ENCODE measurements at regions not wholly inside any gene's neighbourhood (a gene's known extent, or its start where the extent isn't known, plus 50 kb on each side); places are given as distances from the start of the nearest gene placed in this dataset.
"Not testable (repeated sequence)": the region's sequence is repeated elsewhere in the genome, so short reads cannot be mapped to it uniquely, and the experiment has no call there.

- DNase-seq: no peak
Observed at GRCh38 chr19:30690935-30691818, 319.0 kb downstream of the ZNF536 start.

GRCh38 chr19:30690525-30690924 lies 318.3 kb downstream of the ZNF536 start:
- DNase-seq: no peak

DNA sequence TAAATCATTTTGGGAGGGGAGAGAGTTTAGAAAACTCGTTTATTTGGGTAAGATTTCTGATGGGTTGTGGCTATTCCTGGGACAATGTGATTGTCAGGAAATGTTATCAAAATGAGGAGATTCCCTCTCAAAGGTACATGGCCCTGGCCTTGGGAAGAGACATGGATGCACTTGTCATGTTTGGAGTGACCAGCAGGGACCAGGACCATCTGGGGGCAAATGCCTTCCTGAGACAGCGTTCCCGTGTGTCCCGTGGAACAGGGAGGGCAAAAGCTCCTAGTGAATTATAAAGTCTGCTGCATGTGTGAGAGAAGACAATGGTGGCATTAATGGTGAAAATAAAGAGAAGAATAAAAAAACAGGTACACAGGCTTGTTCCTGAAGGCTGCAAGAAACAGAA lies 317.3 kb downstream of the ZNF536 start:
- DNase-seq: no peak

- DNase-seq: no peak
Observed at GRCh38 chr19:30688696-30689095, 316.5 kb downstream of the ZNF536 start.

DNA sequence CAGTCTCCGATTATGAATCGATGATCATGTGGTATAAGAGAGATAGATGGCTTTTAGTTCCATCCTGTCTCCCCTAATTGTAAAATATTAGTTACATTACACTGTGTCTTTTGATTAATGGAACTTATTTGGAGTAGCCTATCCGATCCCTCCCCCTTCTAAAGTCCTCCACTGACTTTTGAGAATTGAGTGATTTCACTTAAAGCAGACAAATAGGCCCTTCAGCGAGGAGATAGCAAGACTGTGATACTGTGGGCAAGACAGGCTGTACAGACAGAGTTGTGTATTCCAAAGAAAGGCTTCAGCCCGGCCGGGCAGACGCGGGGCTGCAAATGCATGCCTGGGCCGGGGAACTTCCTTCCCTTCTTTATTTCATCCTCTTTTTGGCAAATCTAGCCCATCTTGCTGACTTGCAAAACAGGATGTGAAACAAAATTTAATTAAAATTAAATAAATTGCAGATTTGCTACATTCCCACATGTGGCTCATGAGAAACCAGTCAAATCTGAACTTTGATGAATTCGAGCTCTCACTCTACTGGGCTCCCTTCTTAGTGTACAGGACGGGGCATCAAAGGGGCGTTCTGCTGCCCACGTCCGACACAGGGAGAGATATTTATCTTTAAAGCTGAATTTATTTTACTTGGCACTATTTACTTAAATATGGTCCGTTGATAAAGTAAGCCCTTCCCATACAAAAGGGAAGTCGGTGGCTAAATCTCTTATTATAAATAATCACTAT lies 314.8 kb downstream of the ZNF536 start:
- DNase-seq: peak; percentile 13

DNA sequence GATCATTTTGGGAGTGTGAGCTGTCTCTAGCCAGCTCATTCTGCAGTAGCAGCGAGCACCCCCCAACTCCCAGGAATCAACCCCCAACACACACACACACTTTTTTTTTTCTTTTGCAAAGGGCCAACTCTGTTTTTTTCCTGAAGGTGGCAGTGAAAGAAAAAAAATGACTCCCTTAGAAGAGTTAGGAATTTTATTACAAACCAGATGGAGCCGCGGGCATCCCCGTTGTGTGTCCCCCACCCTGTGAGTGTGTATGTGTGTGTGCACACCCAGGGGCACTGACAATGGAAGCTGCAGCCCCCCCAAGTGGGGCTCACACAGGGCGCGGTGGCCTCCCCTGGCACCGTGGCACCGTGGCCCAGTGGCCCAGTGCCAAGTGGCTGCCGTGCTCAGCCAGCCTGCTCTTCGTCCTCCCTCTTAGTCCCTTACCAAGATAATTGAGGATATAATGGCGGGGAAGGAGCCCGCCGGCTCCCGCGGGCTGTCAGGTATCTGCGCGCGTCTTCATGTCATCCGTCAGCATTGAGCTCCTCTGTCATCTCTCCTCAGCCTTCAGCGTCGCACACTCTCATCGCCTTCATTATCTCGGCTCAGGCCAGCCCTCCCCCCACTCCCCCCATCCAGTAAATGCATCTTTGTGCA lies 314.1 kb downstream of the ZNF536 start:
- peak; percentile 8 for DNase-seq

GRCh38 chr19:30685426-30686000 lies 313.3 kb downstream of the ZNF536 start:
- no peak for DNase-seq

GRCh38 chr19:30684613-30685012 lies 312.4 kb downstream of the ZNF536 start:
- no peak for DNase-seq

- DNase-seq: peak; percentile 82
Observed at GRCh38 chr19:30682999-30683536, 310.9 kb downstream of the ZNF536 start.

DNA sequence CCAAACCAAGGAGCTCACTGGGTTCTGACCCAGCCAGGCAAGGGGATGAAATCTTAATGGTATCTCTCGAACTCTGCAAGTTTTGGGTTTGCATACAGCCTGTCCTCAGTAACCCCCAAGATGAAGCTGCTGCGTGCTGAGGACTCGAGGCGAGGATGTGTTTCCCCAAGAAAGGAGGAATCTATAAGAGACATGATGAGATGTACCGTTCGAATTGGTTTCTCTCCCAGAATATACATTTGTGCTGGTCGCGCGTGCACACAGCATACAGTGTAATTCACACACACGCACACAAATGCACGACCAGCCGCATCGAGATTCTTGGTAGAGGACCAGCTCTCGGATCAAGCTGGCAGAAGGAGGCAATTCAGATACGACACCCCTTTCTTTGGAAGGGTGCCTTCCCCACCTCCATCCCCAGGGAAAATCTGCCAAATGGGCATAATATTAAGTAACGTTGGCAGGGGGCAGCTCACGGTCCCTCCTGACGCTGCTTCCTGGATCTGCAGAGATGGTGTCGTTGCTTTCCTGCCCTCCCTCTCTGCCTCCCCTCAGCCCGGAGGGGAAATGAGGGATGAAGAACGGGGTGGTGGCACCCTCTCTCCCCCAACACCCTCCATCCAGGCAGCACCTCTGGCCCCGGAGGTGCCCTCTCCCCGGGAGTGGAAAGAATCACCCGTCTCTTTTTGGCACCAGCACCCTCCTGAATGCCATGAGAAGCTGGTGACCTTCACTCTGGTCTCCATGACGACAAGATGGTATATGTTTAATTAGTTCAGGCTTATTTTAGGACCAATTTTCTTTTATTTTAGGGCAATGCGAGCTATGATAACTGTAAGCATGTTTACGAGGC lies 310.2 kb downstream of the ZNF536 start:
- no peak for DNase-seq

GRCh38 chr19:30681162-30682100 lies 309.2 kb downstream of the ZNF536 start:
- DNase-seq: no peak

- DNase-seq: not testable (repeated sequence)
Observed at GRCh38 chr19:30680399-30680798, 308.2 kb downstream of the ZNF536 start.

DNA sequence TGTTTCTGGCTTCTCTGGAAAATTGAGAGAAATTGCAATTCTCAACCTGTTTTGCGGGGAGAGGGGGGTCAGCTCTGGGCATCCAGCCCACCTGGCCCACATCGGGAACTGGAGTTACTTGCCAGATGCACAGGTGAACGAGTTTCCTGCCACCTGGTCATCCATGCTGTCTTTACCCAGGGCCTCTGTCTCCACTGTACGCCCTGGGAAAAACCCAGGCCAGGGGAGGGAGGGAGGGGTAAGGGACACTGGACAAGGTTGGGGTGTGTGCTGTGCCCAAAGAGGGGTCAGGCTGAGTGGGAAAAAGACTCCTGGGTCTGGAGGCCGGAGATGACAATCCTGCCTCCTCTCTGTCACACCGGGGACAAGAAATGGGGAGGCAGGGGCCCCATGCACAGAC lies 307.6 kb downstream of the ZNF536 start:
- no peak for DNase-seq

GRCh38 chr19:30679153-30679702 lies 307.0 kb downstream of the ZNF536 start:
- peak; percentile 70 for DNase-seq

GRCh38 chr19:30678168-30678567 lies 306.0 kb downstream of the ZNF536 start:
- DNase-seq: no peak

DNA sequence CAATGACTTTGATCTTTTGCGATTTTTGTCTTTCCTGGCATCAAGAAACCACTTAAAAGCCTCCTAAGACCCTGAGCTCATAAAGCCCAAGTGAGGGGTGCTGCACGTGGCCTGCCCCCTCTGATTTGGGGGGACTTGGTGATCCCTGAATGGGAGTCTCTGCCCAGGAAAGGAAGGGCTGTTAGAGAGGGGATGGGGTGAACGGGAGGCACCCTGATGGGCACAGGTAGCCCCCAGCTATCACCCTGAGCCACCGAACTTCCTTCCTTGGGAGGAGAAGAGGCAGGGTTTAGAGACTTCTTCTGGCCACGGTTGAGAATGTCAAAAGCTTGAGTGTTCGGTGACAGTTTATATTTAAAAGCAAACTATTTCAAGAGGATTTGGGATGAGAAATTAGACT lies 305.5 kb downstream of the ZNF536 start:
- no peak for DNase-seq

DNA sequence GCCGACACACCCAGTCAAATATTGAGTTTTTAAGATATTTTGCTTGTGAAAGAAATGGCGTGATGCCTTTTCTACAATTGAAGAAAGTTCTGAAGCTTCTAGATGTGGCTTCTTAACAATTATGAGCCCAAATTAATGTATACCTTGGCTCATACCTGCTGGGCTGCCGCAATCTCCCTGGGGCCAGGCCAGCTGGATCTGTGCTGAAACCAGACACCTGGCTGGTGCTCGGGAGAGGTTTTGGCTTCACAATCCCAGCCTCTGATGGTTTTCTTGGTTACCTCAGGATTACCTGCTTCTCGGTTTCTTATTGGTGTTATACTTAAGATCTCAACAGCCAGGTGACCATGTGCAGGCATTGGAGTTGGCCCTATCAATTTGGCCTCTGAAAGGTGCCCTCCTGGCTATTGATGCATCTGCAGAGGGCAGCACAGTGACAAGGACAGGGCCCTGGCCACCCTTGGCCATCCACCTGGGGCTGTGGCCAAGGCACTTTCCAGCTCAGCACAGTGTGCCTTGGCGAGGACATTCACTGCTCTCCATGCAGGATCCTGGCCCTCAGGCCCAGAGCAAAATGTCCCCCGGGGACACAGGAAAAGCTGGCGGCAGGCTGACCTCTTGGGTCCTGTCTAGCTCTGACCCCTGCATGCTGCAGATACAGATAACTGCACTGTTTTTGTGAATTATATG lies 305.0 kb downstream of the ZNF536 start:
- no peak for DNase-seq

DNA sequence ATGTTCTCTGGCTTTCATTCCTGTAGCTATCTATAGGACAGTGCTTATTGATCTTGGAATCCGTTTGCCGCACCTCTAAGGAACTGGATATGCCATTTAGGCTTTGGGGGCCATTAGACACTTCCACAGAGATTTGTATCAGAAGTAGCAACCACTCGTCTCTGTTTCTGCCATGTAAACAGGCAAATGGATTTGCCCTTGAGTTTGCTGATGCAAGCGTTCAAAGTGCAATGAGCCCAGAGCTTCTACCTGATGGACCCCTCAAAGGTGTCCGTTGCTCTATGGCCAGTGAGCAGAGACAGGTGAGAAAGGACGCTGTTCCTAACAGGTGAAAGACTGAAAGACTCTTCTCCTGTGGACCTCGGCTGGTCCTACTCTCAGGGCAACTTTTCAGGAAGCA lies 302.9 kb downstream of the ZNF536 start:
- no peak for DNase-seq

DNA sequence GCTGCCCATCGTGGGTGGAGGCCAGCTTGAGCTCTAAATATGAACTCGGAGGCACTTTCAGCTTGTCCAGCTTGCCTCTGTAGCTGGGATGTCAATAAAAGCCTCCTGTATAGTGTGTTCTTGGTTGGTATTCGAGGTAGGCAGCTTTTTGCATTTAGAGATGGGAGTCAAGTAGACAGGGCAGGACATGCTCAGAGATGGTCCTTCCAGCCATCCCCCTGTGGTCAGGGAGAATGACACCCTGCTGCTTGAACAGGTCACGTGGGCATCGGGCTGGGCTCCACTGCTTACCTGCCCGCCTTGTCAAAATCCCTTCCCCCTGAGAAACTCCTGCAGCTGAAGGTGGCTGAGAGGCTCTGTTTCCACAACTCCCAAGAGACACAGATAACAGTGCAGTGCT lies 302.5 kb downstream of the ZNF536 start:
- DNase-seq: no peak

GRCh38 chr19:30673336-30673735 lies 301.2 kb downstream of the ZNF536 start:
- DNase-seq: no peak

Measured in DMS79 treated with DMSO at 0.1 percent for 48 hours (cell line).